ENCODE measurements at regions not wholly inside any gene's neighbourhood (a gene's known extent, or its start where the extent isn't known, plus 50 kb on each side); places are given as distances from the start of the nearest gene placed in this dataset.

GRCh38 chr5:109506556-109506955, 96.8 kb upstream of the PJA2 start:
- Histone ChIP-seq H2AFZ (ENCODE audit: low read depth, low read length) (no peak overlapping the region), H3K9ac (ENCODE audit: low read length) (no peak overlapping the region), H3K9me3 (ENCODE audit: insufficient read depth, low read length) (no peaks in the 10 kb centered on the region), H3K27ac (ENCODE audit: low read length) (no peak overlapping the region), H3K79me2 (ENCODE audit: low read length) (no peaks in the 10 kb centered on the region), H3K4me3 (ENCODE audit: low read length) (no peak overlapping the region), H4K20me1 (ENCODE audit: insufficient read depth, low read length) (no peaks in the 10 kb centered on the region), H3K4me1 (ENCODE audit: low read length) (peaks cover 9% of the 10 kb centered on the region), H3K4me2 (ENCODE audit: low read length) (no peak overlapping the region), H3K36me3 (replicated peaks; ENCODE audit: low read depth, low read length) (no peaks in the 10 kb centered on the region), H3K27me3 (ENCODE audit: low read depth, low read length) (no peaks in the 10 kb centered on the region)
- no peak for TF ChIP-seq CTCF (IDR thresholded peaks at IDR 0.05; ENCODE audit: low read depth, low read length)
- TF ChIP-seq EZH2phosphoT487 (IDR thresholded peaks at IDR 0.05; ENCODE audit: low read depth): no peak

DNA sequence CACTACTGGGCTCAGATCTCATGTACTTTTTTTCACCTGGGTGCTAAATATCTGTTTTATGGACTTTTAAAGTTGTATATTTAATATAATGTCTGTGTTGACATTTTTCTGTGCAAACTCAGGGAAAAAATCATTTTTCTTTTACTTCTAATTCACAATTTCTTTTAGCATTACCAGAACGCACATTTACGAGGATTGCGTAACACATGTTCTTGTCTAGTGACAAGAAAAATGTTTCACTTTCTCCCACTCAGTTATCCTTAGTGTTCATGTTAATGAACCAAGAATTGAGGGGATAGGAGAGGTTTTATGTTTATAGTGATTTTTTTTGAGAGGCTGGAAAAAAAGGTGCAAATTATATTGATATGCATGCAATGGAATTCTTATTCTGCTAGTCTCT, 86.3 kb upstream of the PJA2 start:
- no peaks in the 10 kb centered on the region for H3K9me3 ChIP-seq (ENCODE audit: insufficient read depth, low read length)
- H4K20me1 ChIP-seq (ENCODE audit: insufficient read depth, low read length): no peaks in the 10 kb centered on the region
- no peak overlapping the region for H2AFZ ChIP-seq (ENCODE audit: low read depth, low read length)
- no peak overlapping the region for H3K9ac ChIP-seq (ENCODE audit: low read length)
- H3K4me2 ChIP-seq (ENCODE audit: low read length): no peak overlapping the region
- TF ChIP-seq EZH2phosphoT487 (IDR thresholded peaks at IDR 0.05; ENCODE audit: low read depth) (no peak), CTCF (IDR thresholded peaks at IDR 0.05; ENCODE audit: low read depth, low read length) (no peak)
- H3K4me1 ChIP-seq (ENCODE audit: low read length): no peaks in the 10 kb centered on the region
- no peak overlapping the region for H3K4me3 ChIP-seq (ENCODE audit: low read length)
- H3K27me3 ChIP-seq (ENCODE audit: low read depth, low read length): no peaks in the 10 kb centered on the region
- no peaks in the 10 kb centered on the region for H3K36me3 ChIP-seq (replicated peaks; ENCODE audit: low read depth, low read length)
- H3K79me2 ChIP-seq (ENCODE audit: low read length): no peaks in the 10 kb centered on the region
- H3K27ac ChIP-seq (ENCODE audit: low read length): no peak overlapping the region

DNA sequence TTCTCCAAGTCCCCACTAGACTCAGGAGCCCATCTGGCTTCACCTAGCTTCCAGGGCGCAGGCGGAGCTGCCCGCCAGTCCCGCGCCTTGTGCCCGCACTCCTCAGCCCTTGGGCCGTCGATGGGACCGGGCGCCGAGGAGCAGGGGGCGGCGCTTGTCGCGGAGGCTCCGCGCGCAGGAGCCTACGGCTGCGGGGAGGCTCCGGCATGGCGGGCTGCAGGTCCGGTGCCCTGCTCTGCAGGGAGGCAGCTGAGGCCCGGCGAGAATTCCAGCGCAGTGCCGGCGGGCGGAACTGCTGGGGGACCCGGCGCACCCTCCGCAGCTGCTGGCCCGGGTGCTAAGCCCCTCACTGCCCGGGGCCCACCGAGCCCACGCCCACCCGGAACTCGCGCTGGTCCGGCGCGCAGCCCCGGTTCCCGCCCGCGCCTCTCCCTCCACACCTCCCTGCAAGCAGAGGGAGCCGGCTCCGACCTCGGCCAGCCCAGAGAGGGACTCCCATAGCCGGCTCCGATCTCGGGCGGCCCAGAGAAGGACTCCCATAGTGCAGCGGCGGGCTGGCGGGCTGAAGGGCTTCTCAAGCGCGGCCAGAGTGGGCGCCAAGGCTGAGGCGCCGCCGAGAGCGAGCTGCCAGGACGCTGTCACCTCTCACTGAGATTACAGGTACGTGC, 78.1 kb upstream of the PJA2 start:
- Histone ChIP-seq H3K4me2 (ENCODE audit: low read length) (no peak overlapping the region), H3K9ac (ENCODE audit: low read length) (no peak overlapping the region), H2AFZ (ENCODE audit: low read depth, low read length) (no peak overlapping the region), H3K36me3 (replicated peaks; ENCODE audit: low read depth, low read length) (no peaks in the 10 kb centered on the region), H3K4me3 (ENCODE audit: low read length) (no peak overlapping the region), H3K9me3 (ENCODE audit: insufficient read depth, low read length) (no peaks in the 10 kb centered on the region), H3K4me1 (ENCODE audit: low read length) (peaks cover 9% of the 10 kb centered on the region), H3K27me3 (ENCODE audit: low read depth, low read length) (no peaks in the 10 kb centered on the region), H4K20me1 (ENCODE audit: insufficient read depth, low read length) (no peaks in the 10 kb centered on the region), H3K27ac (ENCODE audit: low read length) (no peak overlapping the region), H3K79me2 (ENCODE audit: low read length) (no peaks in the 10 kb centered on the region)
- no peak for TF ChIP-seq CTCF (IDR thresholded peaks at IDR 0.05; ENCODE audit: low read depth, low read length)
- TF ChIP-seq EZH2phosphoT487 (IDR thresholded peaks at IDR 0.05; ENCODE audit: low read depth): no peak

- Histone ChIP-seq H2AFZ (ENCODE audit: low read depth, low read length) (no peak overlapping the region), H3K4me2 (ENCODE audit: low read length) (no peak overlapping the region), H3K36me3 (replicated peaks; ENCODE audit: low read depth, low read length) (no peaks in the 10 kb centered on the region), H3K4me3 (ENCODE audit: low read length) (no peak overlapping the region), H3K27me3 (ENCODE audit: low read depth, low read length) (no peaks in the 10 kb centered on the region), H3K27ac (ENCODE audit: low read length) (no peak overlapping the region), H3K79me2 (ENCODE audit: low read length) (no peaks in the 10 kb centered on the region), H3K9me3 (ENCODE audit: insufficient read depth, low read length) (no peaks in the 10 kb centered on the region), H3K4me1 (ENCODE audit: low read length) (peaks cover 9% of the 10 kb centered on the region), H4K20me1 (ENCODE audit: insufficient read depth, low read length) (no peaks in the 10 kb centered on the region), H3K9ac (ENCODE audit: low read length) (no peak overlapping the region)
- TF ChIP-seq EZH2phosphoT487 (IDR thresholded peaks at IDR 0.05; ENCODE audit: low read depth): no peak
- TF ChIP-seq CTCF (IDR thresholded peaks at IDR 0.05; ENCODE audit: low read depth, low read length): no peak
These were observed 76.5 kb upstream of the PJA2 start for GRCh38 chr5:109486200-109486804.
